Activated T-cell treated with anti-CD3 and anti-CD28 coated beads, Interleukin-2, amount 50 U/mL, for 48 hours (primary cell): ENCODE measurements at regions not wholly inside any gene's neighbourhood (a gene's known extent, or its start where the extent isn't known, plus 50 kb on each side); places are given as distances from the start of the nearest gene placed in this dataset.

Source experiments
- DNase-seq, 2 experiments: peaks; one replicate each; pipeline ENCODE4 v3.0.0-alpha.2; 2020

DNA sequence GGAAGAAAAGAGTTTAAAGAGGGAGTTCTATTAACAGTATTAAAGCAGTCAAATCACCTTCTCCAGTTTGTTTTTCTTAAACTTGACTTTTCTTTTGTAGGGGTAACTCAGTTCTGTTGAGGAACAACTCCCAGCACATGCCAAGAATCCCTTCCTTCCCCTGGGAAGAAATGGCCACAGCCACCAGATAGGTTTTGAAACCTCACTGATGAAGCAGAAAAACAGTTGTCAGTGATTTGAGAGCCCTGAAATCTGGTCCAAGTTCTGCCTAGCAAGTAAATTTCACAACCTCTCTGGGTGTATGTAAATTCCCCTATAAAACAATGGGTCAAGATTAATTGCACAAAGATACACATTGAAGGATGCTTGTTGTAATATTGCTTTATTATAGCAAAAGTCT is 167.1 kb downstream of the DHX15 start:
- DNase-seq: no peak

DNA sequence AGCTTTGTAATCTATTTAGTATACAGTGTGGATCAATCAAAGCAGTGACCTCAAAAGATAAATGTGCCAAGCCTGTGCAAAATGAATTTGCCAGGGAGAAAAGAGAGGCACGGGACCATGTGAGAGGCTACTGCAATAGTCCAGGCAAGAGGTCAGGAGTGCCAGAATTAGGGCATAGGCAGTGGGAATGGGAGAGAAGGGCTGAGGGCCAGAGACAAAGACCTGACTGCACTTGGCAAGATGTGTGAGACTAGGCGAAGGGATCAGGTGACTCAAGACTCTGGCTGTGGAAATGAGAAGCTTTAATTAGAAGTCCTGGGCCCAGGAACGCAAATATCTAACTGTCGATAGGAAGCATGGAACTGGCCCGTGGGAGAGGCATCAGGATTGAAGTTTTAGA is 168.1 kb downstream of the DHX15 start:
- no peak for DNase-seq

DNA sequence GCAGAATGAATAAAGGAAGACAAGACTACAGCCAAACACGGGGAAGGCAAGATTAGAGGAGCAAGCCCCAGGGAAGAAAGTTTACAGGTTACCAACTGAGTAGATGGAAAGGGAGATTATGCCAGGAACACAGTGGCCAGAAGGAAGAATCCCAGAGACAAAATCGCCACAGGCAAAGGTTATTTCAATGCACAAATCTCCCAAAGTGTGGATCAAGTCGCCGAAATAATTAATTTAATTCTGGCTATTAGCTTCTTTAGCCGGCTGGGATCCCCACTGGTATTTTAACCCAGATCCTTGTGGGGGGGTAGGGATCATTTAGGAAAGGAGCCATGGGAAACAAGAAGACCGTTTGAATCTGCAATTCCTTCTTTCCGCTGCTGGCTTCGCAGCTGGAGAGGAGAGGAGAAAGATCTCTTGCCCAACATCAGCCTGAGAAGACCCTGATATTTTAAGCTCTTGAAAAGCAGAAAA is 171.0 kb downstream of the DHX15 start:
- DNase-seq: no peak

DNA sequence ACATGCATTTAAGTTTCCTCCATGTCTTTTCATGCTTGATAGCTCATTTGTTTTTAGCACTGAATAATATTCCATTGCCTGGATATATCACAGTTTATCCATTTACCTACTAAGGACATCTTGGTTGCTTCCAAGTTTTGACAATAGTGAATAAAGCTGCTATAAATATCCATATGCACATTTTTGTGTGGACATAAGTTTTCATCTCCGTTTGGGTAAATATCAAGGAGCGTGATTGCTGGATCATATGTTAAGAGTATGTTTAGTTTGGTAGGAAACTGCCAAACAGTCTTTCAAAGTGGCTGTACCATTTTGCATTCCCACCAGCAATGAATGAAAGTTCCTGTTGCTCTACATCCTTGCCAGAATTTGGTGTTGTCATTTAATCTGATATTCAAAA is 172.5 kb downstream of the DHX15 start:
- no peak for DNase-seq

DNA sequence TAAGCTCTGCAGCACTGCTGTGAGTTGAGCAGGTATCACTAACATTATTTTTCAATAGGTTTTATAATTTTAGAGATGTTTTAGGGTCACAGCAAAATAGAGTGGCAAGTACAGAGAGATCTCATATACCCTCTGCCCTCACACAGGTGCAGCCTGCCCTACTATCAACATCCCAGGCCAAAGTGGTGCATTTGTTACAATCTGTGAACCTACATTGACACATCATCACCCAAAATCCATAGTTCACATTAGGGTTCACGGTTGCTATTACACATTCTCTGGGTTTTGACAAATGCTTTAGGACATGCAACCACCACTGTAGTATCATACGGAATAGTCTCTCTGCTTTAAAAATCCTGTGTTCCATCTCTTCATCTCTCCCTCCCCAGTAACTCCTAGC is 173.1 kb downstream of the DHX15 start:
- DNase-seq: no peak

DNA sequence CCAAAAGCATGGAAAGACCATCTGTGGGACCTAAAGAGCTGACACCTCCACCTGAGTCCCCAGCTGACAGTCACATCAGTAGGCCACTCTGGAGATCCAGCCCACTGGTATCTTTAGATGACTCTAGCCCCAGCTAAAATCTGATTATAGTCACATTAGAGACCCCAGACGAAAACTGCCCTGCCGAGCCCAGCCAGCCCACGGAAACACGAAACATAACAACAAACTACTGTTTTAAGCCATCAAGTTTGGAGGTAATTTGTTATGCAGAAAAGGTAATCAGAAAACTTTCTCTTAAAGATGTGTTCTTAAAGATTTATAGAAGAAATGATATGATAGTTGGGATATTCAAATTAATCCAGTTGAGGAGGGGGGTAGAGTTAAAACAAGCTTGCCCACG is 175.7 kb downstream of the DHX15 start:
- no peak for DNase-seq

DNA sequence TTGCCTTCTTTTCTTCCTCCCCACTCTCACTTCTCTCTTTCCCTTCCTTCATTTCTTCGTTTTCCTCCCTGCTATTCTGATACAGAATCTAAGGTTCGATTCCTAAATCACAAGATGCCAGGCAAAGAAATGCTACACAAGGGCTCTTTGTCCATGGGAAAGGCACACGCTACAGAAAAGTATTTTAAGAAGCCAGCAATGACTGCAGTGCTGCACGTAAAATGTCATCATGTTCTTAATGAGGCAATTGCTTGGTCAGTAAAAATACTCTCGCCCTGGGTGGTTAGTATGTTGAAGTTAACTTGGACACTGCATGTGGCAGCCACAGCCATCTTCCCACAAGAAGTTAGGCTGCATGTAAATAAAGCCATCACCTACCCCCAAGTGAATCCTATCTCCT is 178.4 kb downstream of the DHX15 start:
- no peak for DNase-seq

DNA sequence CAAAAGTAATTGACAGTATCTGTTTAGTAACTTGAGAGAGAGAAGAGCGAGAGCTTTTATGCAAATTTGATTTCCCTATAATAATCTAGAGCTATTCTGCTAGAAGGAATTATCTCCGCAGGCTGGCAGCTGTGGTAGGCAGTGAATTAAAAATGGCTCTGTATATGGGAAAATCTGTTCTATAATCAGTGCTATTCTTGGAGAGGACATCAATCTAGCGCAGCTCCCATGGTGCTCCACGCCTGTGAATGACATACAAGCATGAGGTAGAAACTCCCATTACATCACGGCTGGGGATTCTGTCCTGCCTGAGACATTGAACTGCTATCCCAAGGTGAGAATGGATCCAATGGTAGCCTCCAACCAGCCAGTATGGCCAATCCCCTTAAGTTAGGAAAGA is 179.0 kb downstream of the DHX15 start:
- DNase-seq: no peak

DNA sequence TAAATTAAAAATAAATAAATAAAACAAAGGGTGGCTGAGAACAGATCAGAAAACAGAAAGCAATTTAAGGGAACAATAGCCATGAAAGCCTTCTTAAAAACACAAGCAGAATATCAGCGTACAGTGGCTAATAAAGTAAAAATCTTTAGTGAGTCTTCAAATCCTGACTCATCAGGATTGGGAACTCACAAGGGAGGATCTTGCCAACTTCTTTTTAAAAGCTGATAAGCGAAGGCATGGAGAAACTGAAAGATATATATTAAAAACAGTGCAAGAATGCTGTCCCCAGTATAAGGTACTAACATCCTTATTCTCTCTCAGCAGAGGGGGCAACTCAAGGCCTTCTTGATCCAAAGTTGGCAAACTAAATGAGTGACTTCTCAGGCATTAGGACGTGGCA is 180.1 kb downstream of the DHX15 start:
- DNase-seq: no peak

DNA sequence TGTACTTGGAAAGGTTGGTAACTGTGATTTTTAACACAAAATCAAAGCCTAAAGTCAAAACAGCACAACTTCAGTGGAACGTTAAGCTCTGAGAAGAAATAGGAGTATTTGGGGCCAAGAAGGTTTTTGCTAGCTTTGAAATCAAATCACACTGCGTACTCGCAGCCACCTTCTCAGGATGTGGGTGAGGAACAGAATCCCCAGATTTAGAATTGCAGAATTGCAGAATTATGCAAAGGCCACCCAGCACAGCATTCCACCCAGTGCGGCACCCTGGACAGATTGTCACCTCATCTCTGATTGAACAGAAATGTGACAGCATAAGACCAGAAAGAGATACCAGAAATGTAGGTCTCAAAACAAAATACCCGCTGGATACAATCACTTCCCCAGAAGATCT is 181.1 kb downstream of the DHX15 start:
- no peak for DNase-seq

DNA sequence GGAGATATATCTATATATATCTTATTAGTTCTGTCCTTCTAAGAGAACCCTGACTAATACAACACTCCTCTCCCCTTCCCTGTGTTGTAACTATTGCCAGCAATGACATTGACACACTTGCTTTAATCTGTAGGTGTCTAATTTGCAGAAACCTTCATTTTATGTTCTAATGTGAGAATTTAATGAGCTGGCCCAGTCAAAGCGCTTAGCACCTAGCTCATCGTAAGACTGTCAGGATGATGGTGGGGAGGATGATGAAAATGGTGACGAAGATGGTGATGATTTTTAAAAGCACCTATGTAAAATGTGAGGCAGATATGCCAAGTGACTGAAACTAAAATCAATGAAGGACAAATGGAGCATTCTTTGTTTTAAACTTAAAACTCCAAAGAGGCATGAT is 183.8 kb downstream of the DHX15 start:
- DNase-seq: no peak

DNA sequence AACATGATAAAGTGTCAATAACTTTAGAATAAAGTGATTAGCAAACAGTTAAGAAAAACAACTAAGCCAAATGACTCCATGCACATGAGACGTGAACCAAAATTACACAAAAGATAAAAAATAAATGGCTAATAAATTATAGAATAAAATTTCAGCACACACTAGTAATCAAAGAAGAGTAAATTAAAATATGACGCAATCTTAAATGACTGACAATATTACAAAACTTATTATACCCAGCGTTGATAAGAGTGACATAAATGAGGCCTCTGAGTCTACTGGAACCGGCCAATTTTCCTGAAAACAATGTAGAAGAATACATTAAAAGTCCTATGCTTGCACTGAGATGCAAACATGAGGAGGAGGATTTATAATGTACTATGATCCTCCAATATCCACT is 187.4 kb downstream of the DHX15 start:
- DNase-seq: no peak

DNA sequence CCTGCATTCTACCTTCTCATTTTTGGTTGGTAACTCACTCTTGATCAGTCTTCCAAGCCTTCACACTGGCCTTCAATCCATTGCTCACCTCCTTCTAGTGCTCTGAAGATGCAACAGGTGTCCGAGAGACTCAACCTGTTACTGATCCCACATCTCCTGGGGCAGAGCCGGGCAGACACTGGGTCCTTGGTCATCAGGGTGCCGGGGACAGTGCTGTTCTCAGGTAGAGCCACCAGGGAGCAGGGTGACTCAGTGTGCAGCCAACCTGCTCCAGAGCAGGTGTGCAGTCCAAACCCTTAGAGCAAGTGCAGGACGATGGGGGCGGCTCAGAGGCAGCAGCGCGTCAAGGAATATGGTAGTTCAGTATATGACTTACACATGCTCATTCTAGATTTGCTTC is 188.4 kb downstream of the DHX15 start:
- no peak for DNase-seq

DNA sequence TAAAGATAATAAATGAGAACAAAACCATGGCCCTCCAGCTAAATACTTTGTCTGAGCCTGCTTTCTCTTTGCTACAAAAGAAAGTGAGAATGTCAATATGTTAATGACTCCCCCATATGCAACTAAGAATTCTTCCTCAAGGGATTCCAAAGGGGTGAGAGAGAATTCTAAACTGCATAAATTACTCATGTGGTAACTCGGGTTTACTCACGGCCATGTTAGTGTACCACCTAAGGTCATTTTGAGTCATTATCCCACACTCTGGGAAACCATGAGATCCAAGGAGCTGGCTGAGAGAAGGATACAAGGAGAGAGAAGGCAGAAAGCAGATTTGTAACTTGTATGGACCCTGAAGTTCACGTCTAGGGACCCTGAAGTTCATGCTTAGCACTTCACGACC is 190.3 kb downstream of the DHX15 start:
- DNase-seq: no peak

DNA sequence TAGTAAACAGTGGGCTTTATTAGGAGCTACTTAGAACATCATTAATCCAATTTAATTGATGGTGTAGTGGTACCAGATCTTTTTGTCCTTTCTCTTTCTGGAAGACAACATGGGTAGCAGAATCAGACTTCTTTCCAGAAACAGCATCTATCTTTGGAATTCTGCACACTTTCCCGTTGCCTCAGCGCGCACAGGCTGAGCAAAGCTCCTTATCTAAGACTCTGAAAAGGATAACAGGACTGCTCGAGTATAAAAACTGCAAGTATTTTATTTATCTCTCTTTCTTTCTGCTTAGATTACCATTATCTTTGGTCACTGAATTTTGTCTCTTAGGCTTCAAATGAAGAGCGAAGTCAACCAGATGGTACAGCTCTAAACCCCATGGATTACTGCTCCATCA is 191.7 kb downstream of the DHX15 start:
- no peak for DNase-seq

DNA sequence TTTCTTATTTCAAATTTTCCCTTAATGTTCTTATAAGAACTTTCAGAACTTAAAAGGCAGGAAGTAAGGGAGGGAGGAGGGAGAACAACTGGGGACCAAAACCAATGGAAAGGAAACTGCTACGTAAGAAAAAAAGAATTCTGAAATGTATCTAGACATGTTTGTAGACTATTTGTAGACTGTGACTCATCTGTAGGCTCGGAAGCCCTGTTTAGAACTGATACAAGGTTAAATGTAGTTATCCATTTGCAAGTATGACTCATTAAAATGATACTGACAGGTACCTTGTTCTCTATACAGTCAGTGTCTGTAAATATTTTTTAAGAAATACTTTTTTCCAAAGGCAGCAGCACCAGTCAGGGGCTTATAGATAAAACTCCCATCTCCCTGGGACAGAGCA is 202.0 kb downstream of the DHX15 start:
- DNase-seq: no peak

DNA sequence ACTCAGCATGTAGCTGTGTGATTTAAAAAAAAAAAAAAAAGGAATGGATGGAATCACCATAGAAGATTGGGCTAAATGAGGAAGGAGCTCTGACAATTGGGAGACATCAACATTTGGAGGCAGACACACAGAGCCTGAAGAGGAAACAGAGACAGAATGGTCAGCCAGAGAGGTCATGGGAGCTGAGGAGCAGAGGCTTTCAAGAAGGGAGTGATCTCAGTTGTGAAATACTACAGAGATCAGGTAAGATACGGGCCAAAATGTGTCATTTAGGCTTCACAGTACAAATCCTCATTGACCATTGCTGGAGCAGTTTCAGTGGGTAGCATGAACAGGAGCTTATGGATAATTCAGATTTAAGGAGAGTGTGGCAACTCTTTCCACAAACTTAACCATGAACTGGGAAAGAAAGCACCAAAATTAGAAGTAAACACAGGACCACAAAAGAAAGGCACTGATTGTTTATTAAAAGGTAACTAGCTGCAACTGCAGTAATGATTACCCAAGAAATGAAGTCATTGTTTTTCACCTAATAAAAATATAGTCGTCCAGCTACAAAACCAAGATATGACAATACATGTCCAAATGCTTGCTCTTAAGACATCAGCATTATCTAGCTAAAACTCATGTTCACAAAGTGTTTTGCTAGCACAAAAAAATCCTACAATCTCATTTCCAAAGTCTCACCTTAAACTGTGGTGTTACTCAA is 203.2 kb downstream of the DHX15 start:
- DNase-seq: no peak

DNA sequence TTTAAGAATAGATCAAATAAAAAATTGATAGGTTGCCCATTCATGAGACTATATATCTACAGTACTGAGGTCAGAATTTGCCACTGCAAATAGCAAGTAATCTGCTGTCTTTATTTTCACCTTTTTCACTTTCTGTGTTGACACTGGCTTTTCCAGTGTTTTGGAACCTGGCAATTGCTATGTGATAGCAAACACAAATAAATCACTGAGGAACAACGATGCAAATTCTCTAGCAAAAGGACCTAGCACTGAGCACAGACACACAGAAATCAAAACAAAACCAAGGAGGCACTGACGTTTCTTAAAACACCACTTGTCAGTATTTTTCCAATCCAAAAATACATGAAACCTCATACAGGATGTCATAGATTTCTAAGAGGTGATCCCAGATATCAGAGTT is 210.7 kb downstream of the DHX15 start:
- no peak for DNase-seq

DNA sequence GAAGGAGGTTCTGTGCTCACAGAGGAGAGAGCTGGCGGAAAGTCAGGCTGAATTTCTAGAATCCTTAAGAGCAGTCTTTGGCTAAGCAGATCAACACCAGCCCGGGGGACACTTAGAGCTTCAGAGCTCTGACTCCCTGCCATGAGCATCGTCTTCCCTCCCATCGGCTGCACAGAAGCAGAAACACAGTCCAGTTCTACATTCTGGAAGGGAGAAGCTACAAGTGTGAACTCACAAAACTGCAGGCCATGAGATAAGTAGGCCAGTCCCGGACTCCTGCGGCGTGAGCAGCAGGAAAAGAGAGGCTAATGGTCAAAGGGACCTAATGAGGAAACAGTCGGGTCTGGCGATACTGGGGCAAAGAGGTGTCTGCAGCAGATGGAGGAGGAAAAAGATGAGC is 211.5 kb downstream of the DHX15 start:
- no peak for DNase-seq

DNA sequence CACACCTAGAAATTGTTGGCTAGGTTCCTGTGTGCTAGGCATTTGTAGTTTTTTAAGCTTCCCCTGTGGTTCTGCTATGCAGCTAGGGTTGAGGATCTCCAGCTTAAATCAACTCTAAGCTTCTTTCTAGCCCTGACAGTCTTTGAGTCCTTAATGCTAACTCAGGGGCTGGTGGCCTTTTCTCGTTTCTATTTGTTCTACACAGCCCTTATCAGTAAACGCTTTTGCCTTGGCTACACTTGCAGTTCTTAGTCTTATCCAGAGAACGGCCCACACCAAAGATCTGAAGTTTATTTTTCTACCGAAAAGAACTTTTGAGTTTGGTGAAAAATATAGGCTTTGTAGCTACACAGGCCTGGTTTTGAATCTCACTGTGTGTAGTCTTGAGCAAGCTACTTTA is 212.0 kb downstream of the DHX15 start:
- no peak for DNase-seq

DNA sequence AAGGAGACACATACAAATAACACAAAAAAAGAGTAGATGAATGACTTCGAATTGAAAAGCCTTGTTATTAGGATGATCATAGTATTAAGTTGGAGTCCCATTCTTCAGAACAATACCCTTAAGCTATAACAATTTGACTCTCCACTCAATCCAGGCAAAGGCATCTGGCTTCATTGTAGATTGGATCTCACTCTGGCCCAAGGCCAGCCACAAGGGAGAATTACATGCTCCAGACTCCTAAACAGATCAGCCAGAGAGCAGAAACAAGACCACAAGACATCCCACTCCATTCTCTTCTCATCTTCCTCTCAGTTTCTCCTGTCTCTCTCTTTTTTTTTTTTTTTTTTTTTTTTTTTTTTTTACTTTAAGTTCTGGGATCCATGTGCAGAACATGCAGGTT is 213.9 kb downstream of the DHX15 start:
- no peak for DNase-seq

DNA sequence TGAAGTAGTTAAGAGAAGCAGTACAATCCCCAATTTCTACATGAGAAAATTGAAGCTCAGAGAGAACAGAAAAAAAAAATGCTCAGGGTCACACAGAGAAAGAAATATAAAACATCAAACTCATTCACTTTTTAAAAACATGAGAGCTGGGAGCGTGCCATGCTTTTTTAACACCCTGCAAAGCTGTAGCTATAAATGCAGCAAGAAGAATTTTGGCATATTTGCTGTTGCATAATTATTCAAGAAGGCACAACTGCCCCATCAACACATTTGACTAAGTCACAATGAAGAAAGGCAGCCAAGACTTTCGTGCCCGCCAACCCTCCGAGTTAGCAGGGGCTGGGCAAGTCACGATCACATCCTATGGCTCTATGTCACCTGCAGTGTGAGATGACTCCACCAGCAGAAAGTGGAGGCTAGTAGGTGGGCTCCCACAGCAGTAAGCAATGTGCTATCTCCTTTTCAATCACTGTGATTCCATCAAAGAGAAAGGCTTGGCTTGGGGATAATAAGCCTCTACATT is 214.8 kb downstream of the DHX15 start:
- no peak for DNase-seq

DNA sequence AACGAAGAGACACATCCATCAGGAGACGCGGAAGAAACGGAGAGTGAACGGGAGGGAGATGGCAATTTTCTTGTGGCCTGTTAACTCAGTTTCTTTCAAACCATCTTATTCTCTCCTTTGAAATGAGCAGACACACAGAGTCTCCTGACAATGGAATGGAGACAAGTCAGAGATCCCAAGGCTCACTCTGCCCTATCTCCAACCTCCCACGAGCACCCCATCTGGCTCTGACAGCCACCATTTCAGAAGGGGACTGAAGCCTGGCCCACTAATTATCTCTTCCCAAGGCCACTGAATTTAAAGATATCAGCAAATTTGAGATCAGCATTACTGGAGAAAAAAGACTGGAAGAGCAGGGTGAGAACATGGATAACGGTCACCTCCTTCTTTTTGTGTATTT is 215.6 kb downstream of the DHX15 start:
- DNase-seq: no peak

DNA sequence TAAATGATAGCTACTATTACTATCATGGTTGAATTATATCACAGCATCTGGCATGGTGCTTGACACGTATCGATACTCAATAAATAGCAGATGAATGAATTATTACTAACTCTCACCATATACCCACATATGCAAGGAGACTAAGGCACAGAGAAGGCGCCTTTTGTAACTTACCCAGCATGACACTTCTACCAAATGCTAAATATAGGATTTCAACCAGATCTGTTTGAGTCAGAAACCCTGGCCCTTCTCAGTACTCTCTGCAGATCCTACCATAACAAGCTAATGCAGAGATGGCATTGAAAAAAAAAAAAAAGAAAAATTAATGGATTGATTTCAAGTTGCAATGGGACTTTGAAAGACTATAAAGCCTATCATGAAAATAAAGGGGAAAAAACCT is 219.5 kb downstream of the DHX15 start:
- no peak for DNase-seq

DNA sequence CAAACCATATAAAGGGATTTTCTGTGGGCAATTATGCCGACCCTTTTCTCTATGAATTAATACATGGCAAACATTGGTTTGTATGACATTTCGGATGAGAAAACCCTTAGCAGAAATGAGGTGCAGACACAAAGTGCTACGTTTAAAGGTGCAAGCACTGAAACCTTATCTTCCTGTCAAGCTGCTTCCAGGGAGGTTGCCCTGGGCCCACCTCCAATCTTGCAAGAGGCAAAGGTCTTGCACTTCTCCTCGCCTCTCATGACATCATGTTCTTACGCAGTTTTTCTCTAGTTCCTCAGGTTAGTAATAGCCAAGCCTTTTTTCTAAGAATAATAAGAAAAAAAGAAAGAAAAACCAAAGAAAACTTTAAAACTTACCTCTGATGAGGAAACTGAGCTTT is 220.1 kb downstream of the DHX15 start:
- no peak for DNase-seq
